Ammon's horn (tissue), 1 donor: ENCODE measurements at regions not wholly inside any gene's neighbourhood (a gene's known extent, or its start where the extent isn't known, plus 50 kb on each side); places are given as distances from the start of the nearest gene placed in this dataset.
"Not testable (repeated sequence)": the region's sequence is repeated elsewhere in the genome, so short reads cannot be mapped to it uniquely, and the experiment has no call there.

Experiments
- DNase-seq: peaks from one replicate; pipeline ENCODE4 v3.0.0-alpha.2; 2016; ENCODE audit warnings: low spot score

DNA sequence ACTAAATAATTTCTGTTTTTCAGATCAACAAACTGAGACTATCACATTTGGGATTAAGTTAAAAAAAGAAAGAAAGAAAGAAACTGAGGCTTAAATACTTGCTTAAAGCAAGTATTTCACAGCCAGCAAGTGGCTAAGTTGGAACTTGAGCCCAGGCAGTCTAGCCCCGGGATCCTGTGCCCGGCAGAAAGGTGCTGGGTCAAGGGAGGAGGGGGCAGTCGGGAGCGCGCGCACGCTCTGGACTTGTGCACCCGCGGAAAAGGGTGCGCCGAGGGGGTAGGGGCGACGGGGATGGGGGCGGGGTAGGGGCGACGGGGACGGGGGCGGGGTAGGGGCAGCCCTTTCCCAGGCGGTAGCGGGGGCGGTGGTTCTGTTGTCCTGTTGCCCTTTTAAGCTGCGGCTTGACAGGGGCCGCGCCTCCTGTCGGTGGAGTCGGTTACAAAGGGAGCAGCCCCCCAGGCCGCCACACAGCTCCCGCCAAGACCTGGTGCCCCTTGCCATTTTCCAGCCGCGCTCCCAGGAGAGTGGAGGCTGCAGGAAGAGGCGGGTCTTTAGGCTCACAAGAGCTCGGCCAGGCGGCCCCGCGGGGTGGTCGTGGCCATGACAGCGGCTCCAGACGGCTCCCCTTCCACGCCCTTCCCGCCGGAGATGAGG lies 60.6 kb downstream of the GOLGA8T start:
- DNase-seq: not testable (repeated sequence)

DNA sequence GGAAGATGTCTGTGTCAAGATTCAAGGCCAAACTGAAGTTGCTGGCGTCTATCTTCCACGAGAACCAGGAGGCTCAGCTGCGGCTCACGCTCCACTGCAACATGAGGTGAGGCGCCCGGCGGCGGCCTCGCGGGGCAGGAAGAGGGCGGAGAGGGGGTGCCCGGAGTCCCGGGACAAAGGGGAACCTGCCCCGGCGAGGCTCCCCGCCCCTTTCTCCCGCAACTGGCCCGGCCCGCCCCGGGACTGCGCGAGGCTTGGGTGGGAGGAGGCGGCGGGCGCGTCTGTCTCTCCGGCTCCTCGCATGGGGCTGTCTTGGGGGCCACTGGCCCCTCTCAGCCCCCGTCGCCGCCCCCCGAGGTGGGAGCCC lies 61.1 kb downstream of the GOLGA8T start:
- DNase-seq: peak; percentile 0

DNA sequence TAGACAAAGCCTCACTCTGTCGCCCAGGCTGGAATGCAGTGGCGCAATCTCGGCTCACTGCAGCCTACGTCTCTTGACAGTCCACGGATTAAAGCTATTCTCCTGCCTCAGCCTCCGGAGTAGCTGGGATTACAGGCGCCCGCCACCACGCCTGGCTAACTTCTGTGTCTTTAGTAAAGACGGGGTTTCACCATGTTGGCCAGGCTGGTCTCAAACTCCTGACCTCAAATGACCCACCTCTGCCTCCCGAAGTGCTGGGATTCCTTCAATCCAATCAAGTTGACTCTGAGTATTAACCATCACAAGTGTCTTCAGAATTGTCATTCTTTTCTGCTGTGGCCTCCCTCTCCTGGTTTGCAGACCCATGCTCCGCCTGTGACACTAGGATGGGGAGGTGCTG lies 61.9 kb downstream of the GOLGA8T start:
- DNase-seq: not testable (repeated sequence)

DNA sequence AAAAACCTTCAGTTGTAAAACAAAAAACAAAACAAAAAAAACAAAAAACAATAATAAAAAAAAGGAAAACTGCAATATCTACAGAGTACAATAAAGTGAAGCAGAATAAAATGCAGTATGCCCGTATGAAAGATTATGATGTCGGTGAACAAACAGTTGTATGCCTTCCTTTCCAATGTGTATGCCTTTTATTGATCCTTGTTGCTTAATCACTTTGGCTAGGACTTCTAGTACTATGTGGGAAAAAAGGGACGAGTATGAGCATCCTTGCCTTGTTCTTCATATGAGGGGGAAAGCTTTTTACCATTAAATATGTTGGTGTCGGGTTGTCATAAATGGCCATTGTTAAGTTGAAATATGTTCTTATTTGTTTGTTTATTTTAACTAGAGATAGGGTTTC lies 66.7 kb downstream of the GOLGA8T start:
- not testable (repeated sequence) for DNase-seq

DNA sequence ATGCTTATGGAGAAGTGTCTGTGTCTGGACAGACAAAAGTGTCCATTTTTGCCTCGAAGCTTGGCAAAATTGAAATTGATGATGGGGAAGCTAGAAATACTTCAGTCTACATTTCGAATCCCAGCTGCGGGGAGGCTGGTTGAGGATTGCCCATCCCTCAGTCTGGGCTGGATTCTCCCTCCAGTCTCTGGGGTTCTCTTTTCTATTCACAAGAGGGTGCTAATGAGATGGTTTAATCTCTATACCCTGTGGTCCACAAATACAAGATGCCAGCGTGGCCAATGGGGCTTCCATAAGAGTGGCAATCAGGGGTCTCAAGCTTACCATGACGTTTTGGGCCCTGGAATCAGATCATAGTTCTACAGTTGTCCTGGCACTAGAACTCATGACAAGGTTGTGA lies 78.9 kb downstream of the GOLGA8T start:
- not testable (repeated sequence) for DNase-seq

DNA sequence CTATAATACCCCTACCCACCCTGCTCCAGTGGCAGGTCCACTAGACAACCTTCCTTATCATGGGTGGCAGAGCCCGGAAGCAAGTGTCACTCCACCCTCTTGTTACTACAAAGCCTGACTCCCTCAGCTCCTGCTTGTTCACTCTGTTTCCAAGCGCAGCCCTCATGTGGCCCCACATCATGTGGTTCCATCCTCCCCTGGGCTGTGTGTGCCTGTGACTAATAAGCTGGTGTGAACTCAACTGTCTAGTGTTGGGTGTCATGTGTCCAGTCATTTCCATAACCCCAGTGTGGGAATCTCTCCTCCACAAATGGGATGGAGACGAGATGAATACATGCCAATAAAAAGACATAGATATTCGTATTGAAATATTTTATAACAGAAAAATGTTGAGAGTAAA lies 87.0 kb downstream of the GOLGA8T start:
- not testable (repeated sequence) for DNase-seq

DNA sequence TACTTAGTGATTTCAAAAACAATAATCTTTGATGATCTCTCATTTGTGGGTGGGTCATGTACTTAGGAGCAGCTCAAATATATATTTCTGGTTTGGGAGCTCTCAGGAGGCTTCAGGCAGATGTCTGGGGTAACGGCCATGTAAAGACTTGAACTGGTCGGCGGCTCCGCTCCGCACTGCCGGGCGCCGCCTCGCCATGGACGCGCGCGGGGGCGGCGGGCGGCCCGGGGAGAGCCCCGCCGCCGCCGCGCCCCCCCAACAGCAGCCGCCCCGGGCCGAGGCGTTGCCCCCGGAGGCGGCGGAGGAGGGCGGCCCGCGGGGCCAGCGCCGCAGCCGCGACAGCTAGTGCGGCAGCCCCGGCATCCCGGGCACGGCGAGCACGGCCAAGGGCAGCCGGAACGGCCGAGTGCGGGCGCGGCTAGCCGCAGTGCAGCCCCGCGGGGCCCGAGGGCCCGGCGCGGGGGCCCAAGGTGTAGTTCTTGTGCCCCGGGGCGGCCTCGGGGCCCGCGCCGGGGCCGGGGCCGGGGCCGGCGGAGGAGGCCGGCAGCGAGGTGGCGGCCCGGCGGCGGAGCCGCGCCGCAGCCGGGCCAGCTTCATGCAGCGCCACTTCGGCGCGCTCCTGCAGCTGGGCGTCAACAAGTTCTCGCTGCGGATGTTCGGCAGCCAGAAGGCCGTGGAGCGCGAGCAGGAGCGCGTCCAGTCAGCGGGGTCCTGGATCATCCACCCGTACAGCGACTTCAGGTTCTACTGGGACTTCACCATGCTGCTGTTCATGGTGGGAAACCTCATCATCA lies 88.1 kb downstream of the GOLGA8T start:
- DNase-seq: not testable (repeated sequence)

DNA sequence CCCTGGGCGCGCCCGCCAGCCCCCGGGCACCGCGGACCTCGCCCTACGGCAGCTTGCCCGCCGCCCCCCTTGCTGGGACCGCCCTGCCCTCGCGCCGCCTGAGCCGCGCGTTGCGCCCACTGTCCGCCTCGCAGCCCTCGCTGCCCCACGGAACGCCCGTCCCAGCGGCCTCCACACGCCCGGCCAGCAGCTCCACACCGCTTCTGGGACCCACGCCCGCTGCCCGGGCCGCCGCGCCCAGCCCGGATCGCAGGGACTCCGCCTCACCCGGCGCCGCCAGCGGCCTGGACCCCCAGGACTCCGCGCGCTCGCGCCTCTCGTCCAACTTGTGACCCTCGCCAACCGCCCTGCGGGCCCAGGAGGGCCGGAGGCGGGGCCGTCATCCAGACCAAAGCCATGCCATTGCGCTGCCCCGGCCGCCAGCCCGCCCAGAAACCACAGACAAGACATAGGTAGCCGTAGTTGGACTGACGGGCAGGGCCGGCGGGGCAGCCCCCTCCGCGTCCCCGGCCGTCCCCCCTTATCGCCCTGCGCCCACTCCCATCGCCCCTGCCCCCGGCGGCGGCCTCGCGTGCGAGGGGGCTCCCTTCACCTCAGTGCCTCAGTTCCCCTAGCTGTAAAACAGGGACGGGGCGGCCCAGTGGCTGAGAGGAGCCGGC lies 90.5 kb downstream of the GOLGA8T start:
- DNase-seq: not testable (repeated sequence)

DNA sequence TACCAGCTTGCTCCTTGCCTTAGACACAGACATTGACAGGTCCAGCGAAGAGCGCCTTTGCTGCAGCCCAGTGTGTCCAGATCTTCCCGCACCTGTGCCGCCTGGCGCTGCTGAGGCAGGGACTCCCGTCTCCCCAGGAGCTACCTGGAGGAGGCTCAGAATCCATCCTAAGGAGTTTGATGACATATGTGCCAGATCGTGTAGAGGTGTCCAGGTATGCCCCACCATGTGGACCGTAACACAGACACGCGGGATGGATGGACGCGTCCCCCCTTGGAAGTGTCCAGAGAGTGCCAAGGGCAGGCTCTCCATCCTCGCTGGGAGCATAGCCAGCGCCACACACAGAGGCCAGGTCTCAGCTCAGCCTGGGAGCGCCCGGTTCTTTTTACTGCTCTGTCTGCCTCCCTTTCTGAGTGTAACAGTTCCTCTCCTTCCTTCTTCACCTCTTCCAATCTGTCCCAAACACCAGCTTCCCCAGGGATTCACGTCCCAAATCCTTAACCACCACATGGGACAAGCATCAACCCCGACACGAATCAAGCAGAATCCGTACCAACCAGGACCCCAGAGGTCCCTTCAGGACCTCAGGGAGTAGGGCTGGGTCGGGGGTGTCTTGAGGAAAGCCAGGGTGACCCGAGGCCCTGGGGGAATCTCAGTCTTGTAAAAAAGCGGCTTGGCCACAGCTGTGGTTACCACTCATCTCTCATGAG lies 126.7 kb downstream of the GOLGA8T start:
- DNase-seq: not testable (repeated sequence)

DNA sequence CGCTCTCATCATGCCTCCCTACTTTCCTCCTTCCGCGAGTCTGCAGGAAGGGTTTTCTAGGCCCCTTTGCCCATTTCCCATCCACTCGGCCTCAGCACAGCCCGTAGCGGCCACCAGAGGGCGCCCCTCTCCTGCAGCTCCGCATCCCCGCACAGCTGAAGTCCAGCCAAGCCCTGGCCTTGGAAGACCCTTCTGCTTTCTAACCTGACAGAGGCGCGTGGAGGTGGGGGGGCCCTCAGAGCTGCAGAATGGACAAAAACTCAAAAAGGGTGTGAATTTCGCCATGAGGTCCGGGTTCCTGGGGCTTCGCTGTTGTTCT lies 127.2 kb downstream of the GOLGA8T start:
- not testable (repeated sequence) for DNase-seq

DNA sequence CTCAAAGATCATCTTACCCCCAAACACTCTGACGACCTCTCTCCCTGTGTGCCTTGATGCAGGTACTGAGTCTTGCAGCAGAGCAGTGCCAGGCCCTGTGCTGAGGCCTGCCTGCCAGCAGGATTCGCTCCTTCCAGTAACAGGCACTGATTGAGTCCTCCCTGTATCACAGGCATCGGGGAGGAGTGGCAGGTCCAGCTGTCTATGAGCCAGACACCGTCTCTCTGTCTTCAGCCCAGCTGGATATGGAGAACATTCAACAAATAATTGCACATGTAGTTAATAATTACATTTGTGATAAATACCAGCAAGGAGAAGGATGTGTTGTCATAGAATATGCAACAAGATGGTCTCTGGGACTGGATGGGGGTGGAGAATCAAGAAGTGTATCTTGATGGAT lies 129.1 kb downstream of the GOLGA8T start:
- not testable (repeated sequence) for DNase-seq

DNA sequence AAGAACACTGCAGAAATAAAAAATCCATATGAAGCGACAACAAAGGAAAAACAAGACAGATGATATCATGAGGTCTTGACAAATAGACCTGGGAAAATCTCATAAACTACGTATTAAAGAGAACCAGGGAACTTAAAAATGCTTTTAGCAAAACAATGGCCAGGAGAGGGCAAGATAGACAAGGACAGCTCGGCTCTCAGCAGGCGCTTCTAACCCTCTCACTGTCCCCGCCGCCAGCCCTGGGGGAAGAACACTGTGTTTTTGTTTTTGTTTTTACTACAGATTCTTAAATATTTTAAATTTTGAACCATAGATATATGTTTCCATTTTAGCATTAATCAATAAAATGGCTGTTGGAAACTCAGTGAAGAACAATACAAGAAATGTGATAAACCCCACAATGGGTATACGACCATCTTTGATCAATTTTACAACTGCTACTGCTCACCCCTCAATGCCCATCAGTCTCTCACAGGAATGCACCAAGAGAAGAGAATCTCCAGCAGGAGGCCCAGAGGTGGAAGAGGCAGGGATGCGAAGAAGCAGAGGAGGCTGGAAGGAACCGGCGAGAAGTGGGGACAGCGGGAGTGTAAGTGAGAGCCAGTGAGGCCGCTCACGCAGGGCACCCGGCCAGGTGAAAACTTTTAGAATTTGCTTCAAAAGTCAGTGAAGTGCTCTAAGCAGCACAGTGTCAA lies 98.0 kb downstream of the CHRFAM7A start:
- not testable (repeated sequence) for DNase-seq

DNA sequence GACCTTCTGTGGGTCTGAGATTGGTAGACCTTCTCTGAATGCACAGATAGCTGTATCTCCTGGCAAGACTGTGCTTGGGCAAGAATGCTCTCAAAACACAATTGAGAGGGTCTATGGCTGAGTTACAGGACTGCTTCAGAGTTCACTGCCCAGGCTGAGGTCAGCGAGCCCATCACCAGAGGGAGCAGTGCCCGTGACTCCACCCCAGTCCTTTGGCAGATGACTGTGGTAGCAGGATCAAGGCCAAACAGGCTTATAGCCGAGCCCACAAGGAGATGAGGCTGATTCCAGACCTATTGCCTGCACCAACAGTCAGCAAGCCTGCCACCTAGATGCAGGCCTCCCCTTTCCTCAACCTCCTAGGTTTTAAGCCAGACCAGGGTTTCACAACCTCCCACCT lies 89.4 kb downstream of the CHRFAM7A start:
- not testable (repeated sequence) for DNase-seq
